Body of pancreas (tissue), 4 donors: ENCODE measurements at regions not wholly inside any gene's neighbourhood (a gene's known extent, or its start where the extent isn't known, plus 50 kb on each side); places are given as distances from the start of the nearest gene placed in this dataset.

ENCODE experiments used
- ATAC-seq: fragments of 150-250 bp; one replicate; pipeline ENCODE4 v1.9.1; 2016
- DNase-seq, 4 donors: peaks; one replicate each; pipeline ENCODE4 v3.0.0-alpha.2; 2019
- H3K27ac ChIP-seq, 4 donors: fragments of 200-600 bp; sonication (generic); 1 replicate in 3 of 4; 2 replicates in 1 of 4; pipeline versions ENCODE4 v1.5.1 to v1.6.1; 2016 to 2019; ENCODE audit warnings: mild to moderate bottlenecking in 1 of 4, mixed read lengths in 1 of 4, moderate library complexity in 1 of 4
- H3K27me3 ChIP-seq, 2 donors: fragments of 200-600 bp; sonication (generic); one replicate each; pipeline ENCODE4 v1.6.0; 2016; ENCODE audit warnings: mild to moderate bottlenecking in 1 of 2
- H3K36me3 ChIP-seq, 2 donors: fragments of 200-600 bp; sonication (generic); replicated peaks in 1 of 2; 2 replicates each; pipeline ENCODE4 v1.5.1; 2016; ENCODE audit warnings: low read depth in 2 of 2; ENCODE audit not compliant: insufficient read depth in 1 of 2
- H3K4me1 ChIP-seq: fragments of 200-600 bp; sonication (generic); one replicate; pipeline ENCODE4 v1.6.0; 2016
- H3K4me3 ChIP-seq, 2 donors: fragments of 200-600 bp; sonication (generic); 1 replicate in 1 of 2; 2 replicates in 1 of 2; pipeline ENCODE4 v1.5.1; 2016 to 2019
- H3K9me3 ChIP-seq, 3 donors: fragments of 200-600 bp; sonication (generic); 1 replicate in 2 of 3; 2 replicates in 1 of 3; pipeline ENCODE4 v1.5.1; 2016
- POLR2A ChIP-seq, 3 donors: fragments of 450-650 bp; IDR thresholded peaks; one replicate each; pipeline ENCODE4 v1.6.1; 2016; ENCODE audit warnings: antibody characterized with exemption in 3 of 3, mild to moderate bottlenecking in 2 of 3
- WGBS, 2 donors: methylation state at CpG; one replicate each; pipeline ENCODE4 v1.1.5; 2017; 5-methylcytosine and 5-hydroxymethylcytosine counted together
- intact Hi-C: fragments of 100-400 bp; cut with DNase I; formaldehyde crosslinking; loops from one replicate; pipeline ENCODE4 v1.15.1; 2023
- TF ChIP-seq, protein P1 (sequence below), 7 experiments: fragments of 450-650 bp in 4 of 7; fragments of 200-600 bp in 3 of 7; sonication (generic) in 3 of 7; IDR thresholded peaks; one replicate each; pipeline ENCODE4 v1.5.1; 2016 to 2019; ENCODE audit warnings: antibody characterized with exemption in 7 of 7

DNA sequence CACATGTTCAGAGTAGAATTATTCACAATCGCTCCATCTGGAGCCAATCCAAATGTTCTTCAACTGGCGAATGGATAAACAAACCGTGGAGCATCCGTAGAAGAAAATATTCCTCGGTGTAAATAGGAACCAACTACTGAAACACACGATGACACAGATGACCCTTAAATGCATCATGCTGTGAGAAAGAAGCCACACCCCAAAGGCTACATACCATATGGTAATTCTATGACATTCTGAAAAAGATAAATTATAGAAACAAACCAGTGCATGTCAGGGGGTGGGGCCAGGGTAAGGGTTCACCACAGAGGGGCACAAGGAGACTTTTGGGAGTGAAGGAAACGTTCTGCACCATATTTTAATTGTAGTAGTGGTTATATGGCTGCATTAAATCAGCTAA, 312.2 kb upstream of the SMIM21 start:
- Histone ChIP-seq H3K36me3 (no peaks in the 10 kb centered on the region), H3K27ac (no peak overlapping the region), H3K4me3 (no peak overlapping the region), H3K27me3 (no peaks in the 10 kb centered on the region), H3K9me3 (no peaks in the 10 kb centered on the region), H3K4me1 (no peaks in the 10 kb centered on the region)
- no peak for DNase-seq
- 52 to 61% methylated on average over 7 of the region's 7 CpGs for WGBS, 2 donors
- intact Hi-C loops = no loop called here
- ATAC-seq = no peak
- no peak for TF ChIP-seq POLR2A (IDR thresholded peaks at IDR 0.05)

DNA sequence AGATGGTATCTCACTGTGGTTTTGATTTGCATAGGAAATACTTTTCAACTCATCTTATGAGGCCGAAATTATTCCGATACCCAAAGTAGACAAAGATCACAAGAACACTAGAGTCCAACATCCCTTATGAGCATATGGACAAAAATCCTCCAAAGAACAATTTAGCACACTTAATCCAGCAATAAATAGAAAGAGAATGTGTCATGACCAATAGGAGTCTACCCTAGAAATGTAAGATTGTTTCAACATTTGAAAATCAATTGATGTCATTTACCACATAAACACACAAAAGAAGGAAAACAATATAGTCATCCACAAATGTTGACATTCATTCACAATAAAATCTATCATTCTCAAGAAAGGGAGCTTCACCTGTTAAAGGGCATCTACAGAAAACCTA, 307.8 kb upstream of the SMIM21 start:
- no peak overlapping the region for H3K27ac ChIP-seq
- ATAC-seq (no peak), DNase-seq (no peak)
- intact Hi-C loops = no loop called here
- TF ChIP-seq, protein P1, sequence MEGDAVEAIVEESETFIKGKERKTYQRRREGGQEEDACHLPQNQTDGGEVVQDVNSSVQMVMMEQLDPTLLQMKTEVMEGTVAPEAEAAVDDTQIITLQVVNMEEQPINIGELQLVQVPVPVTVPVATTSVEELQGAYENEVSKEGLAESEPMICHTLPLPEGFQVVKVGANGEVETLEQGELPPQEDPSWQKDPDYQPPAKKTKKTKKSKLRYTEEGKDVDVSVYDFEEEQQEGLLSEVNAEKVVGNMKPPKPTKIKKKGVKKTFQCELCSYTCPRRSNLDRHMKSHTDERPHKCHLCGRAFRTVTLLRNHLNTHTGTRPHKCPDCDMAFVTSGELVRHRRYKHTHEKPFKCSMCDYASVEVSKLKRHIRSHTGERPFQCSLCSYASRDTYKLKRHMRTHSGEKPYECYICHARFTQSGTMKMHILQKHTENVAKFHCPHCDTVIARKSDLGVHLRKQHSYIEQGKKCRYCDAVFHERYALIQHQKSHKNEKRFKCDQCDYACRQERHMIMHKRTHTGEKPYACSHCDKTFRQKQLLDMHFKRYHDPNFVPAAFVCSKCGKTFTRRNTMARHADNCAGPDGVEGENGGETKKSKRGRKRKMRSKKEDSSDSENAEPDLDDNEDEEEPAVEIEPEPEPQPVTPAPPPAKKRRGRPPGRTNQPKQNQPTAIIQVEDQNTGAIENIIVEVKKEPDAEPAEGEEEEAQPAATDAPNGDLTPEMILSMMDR (IDR thresholded peaks at IDR 0.05) = no peak
- no peak for TF ChIP-seq POLR2A (IDR thresholded peaks at IDR 0.05)
- no peaks in the 10 kb centered on the region for H3K9me3 ChIP-seq
- H3K4me3 ChIP-seq = no peak overlapping the region
- no peaks in the 10 kb centered on the region for H3K4me1 ChIP-seq
- 91 to 93% methylated on average over 2 of the region's 2 CpGs for WGBS, 2 donors
- no peaks in the 10 kb centered on the region for H3K36me3 ChIP-seq
- H3K27me3 ChIP-seq = no peaks in the 10 kb centered on the region

DNA sequence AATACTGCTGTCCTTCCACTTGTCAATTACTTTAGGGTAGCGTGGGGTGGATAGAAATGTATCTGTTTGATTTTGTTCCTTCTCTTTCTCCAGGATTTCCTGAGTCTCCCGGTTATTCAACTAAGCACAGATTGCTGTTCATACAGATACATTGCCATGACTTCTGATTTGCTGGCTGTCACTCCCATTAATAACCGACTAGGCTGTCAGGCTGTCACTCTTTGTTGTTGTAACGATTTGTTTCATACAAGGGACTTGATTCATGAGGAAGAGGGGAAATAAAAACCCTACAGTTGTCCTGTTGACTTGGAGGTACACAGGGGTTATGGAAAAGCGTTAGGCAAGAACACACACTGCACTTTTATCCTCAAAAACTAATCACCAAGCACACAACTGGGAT, 302.7 kb upstream of the SMIM21 start:
- DNase-seq (no peak), ATAC-seq (no peak)
- Histone ChIP-seq H3K27me3 (no peaks in the 10 kb centered on the region), H3K4me1 (no peaks in the 10 kb centered on the region), H3K9me3 (no peaks in the 10 kb centered on the region), H3K27ac (no peak overlapping the region), H3K4me3 (no peak overlapping the region), H3K36me3 (no peaks in the 10 kb centered on the region)
- intact Hi-C loops = no loop called here
- TF ChIP-seq, protein P1 (IDR thresholded peaks at IDR 0.05) = no peak
- no peak for TF ChIP-seq POLR2A (IDR thresholded peaks at IDR 0.05)
- WGBS, 2 donors = 24 to 32% methylated on average over 5 of the region's 5 CpGs

DNA sequence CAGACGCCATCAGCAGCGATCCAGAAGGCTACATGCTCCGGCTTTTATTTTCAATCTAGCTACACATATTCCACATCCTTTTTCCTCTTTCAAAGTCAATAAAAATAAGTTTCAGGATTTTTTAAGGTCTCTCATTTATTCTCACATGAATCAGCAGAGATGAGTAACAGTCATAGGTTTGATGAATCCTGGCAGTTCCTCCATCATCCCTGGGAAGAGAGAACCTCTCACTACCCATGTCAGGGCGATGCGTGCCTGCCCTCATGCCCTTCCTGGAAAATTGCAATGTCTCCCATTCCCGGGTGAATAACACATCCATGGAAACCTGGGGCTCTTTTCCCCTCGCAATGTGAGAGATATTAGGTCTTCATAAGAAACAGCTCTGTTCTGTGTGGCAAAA, 301.1 kb upstream of the SMIM21 start:
- H3K4me3 ChIP-seq = no peak overlapping the region
- intact Hi-C loops = no loop called here
- H3K36me3 ChIP-seq = no peaks in the 10 kb centered on the region
- no peak overlapping the region for H3K27ac ChIP-seq
- no peaks in the 10 kb centered on the region for H3K27me3 ChIP-seq
- H3K4me1 ChIP-seq = no peaks in the 10 kb centered on the region
- no peaks in the 10 kb centered on the region for H3K9me3 ChIP-seq
- no peak for DNase-seq
- 53 to 72% methylated on average over 7 of the region's 7 CpGs for WGBS, 2 donors
- TF ChIP-seq POLR2A (IDR thresholded peaks at IDR 0.05) = no peak
- TF ChIP-seq, protein P1 (IDR thresholded peaks at IDR 0.05) = no peak
- ATAC-seq = no peak

- peak; percentile 18 to 48 (median 28) for DNase-seq
- intact Hi-C loops = no loop called here
- WGBS, 2 donors = 36 to 58% methylated on average over 7 of the region's 7 CpGs
Measured at GRCh38 chr18:75727456-75727855, 300.0 kb upstream of the SMIM21 start.

More at GRCh38 chr18:75727456-75727855, 300.0 kb upstream of the SMIM21 start:
- TF ChIP-seq, protein P1 (IDR thresholded peaks at IDR 0.05) = peak in 4 of 7 experiments; percentile 16 to 39 (median 32)
- no peak for TF ChIP-seq POLR2A (IDR thresholded peaks at IDR 0.05)
- ATAC-seq = no peak
- Histone ChIP-seq H3K27me3 (no peaks in the 10 kb centered on the region), H3K9me3 (no peaks in the 10 kb centered on the region), H3K36me3 (no peaks in the 10 kb centered on the region), H3K4me3 (no peak overlapping the region), H3K4me1 (no peaks in the 10 kb centered on the region), H3K27ac (no peak overlapping the region)
